ENCODE measurements at regions not wholly inside any gene's neighbourhood (a gene's known extent, or its start where the extent isn't known, plus 50 kb on each side); places are given as distances from the start of the nearest gene placed in this dataset.
"Not testable (repeated sequence)": the region's sequence is repeated elsewhere in the genome, so short reads cannot be mapped to it uniquely, and the experiment has no call there.

- no peak overlapping the region for H2BK5ac ChIP-seq (ENCODE audit: low read length)
- no peaks in the 10 kb centered on the region for H3K79me2 ChIP-seq (ENCODE audit: control insufficient read depth, insufficient read depth, low read length)
- no peak overlapping the region for H2BK120ac ChIP-seq (ENCODE audit: low read depth, low read length)
- H3K4me2 ChIP-seq (ENCODE audit: low read length): no peak overlapping the region
- no peak overlapping the region for H3K9ac ChIP-seq (ENCODE audit: low read length)
- H3K27ac ChIP-seq (ENCODE audit: low read depth, low read length): no peak overlapping the region
- H3K18ac ChIP-seq (ENCODE audit: low read length): no peak overlapping the region
- DNase-seq: no peak
- no peaks in the 10 kb centered on the region for H3K4me1 ChIP-seq (ENCODE audit: control insufficient read depth, low read depth, low read length)
- no peak overlapping the region for H4K8ac ChIP-seq (ENCODE audit: low read depth, low read length)
- WGBS (ENCODE audit: extremely low coverage, insufficient coverage, low lambda C conversion rate): no CpG with 5 or more reads among the region's 4 CpGs
- H3K4ac ChIP-seq (ENCODE audit: low read depth, low read length): no peak overlapping the region
- H3K79me1 ChIP-seq (ENCODE audit: low read length): no peaks in the 10 kb centered on the region
- H3K56ac ChIP-seq (ENCODE audit: low read length): no peak overlapping the region
- no peaks in the 10 kb centered on the region for H3K36me3 ChIP-seq (ENCODE audit: control insufficient read depth, insufficient read depth, low read length)
- no peak overlapping the region for H2AK5ac ChIP-seq (ENCODE audit: low read length)
- no peak overlapping the region for H3K23ac ChIP-seq (ENCODE audit: low read length)
- H3K4me3 ChIP-seq (ENCODE audit: low read length): no peak overlapping the region
- no peak overlapping the region for H4K5ac ChIP-seq (ENCODE audit: low read length)
- no peak overlapping the region for H2BK15ac ChIP-seq (replicated peaks; ENCODE audit: low read depth)
- H3K27me3 ChIP-seq (ENCODE audit: insufficient read depth, low read length, poor library complexity): no peaks in the 10 kb centered on the region
Measured at GRCh38 chr18:14936313-14936712, 188.3 kb downstream of the ANKRD30B start.

- H2BK15ac ChIP-seq (replicated peaks; ENCODE audit: low read depth): no peak overlapping the region
- no peaks in the 10 kb centered on the region for H3K36me3 ChIP-seq (ENCODE audit: control insufficient read depth, insufficient read depth, low read length)
- H3K9ac ChIP-seq (ENCODE audit: low read length): no peak overlapping the region
- no CpG with 5 or more reads among the region's 9 CpGs for WGBS (ENCODE audit: extremely low coverage, insufficient coverage, low lambda C conversion rate)
- DNase-seq: no peak
- H3K23ac ChIP-seq (ENCODE audit: low read length): no peak overlapping the region
- no peak overlapping the region for H3K27ac ChIP-seq (ENCODE audit: low read depth, low read length)
- H3K18ac ChIP-seq (ENCODE audit: low read length): no peak overlapping the region
- no peak overlapping the region for H3K56ac ChIP-seq (ENCODE audit: low read length)
- H3K79me1 ChIP-seq (ENCODE audit: low read length): no peaks in the 10 kb centered on the region
- no peaks in the 10 kb centered on the region for H3K27me3 ChIP-seq (ENCODE audit: insufficient read depth, low read length, poor library complexity)
- H3K4me3 ChIP-seq (ENCODE audit: low read length): no peak overlapping the region
- H3K4me2 ChIP-seq (ENCODE audit: low read length): no peak overlapping the region
- no peaks in the 10 kb centered on the region for H3K4me1 ChIP-seq (ENCODE audit: control insufficient read depth, low read depth, low read length)
- H4K5ac ChIP-seq (ENCODE audit: low read length): no peak overlapping the region
- H2BK120ac ChIP-seq (ENCODE audit: low read depth, low read length): no peak overlapping the region
- no peak overlapping the region for H3K4ac ChIP-seq (ENCODE audit: low read depth, low read length)
- no peak overlapping the region for H4K8ac ChIP-seq (ENCODE audit: low read depth, low read length)
- H3K79me2 ChIP-seq (ENCODE audit: control insufficient read depth, insufficient read depth, low read length): no peaks in the 10 kb centered on the region
- H2AK5ac ChIP-seq (ENCODE audit: low read length): no peak overlapping the region
- no peak overlapping the region for H2BK5ac ChIP-seq (ENCODE audit: low read length)
Measured at GRCh38 chr18:14937271-14937670, 189.3 kb downstream of the ANKRD30B start.

GRCh38 chr18:14939141-14939540, 191.2 kb downstream of the ANKRD30B start:
- no peak overlapping the region for H2BK15ac ChIP-seq (replicated peaks; ENCODE audit: low read depth)
- H3K27ac ChIP-seq (ENCODE audit: low read depth, low read length): no peak overlapping the region
- H2AK5ac ChIP-seq (ENCODE audit: low read length): no peak overlapping the region
- no peaks in the 10 kb centered on the region for H3K27me3 ChIP-seq (ENCODE audit: insufficient read depth, low read length, poor library complexity)
- no peak overlapping the region for H3K23ac ChIP-seq (ENCODE audit: low read length)
- no peak overlapping the region for H3K9ac ChIP-seq (ENCODE audit: low read length)
- H3K79me2 ChIP-seq (ENCODE audit: control insufficient read depth, insufficient read depth, low read length): no peaks in the 10 kb centered on the region
- H3K79me1 ChIP-seq (ENCODE audit: low read length): no peaks in the 10 kb centered on the region
- no peak overlapping the region for H3K4me2 ChIP-seq (ENCODE audit: low read length)
- H3K36me3 ChIP-seq (ENCODE audit: control insufficient read depth, insufficient read depth, low read length): no peaks in the 10 kb centered on the region
- H3K4me1 ChIP-seq (ENCODE audit: control insufficient read depth, low read depth, low read length): no peaks in the 10 kb centered on the region
- no peak overlapping the region for H2BK120ac ChIP-seq (ENCODE audit: low read depth, low read length)
- H4K5ac ChIP-seq (ENCODE audit: low read length): no peak overlapping the region
- no peak overlapping the region for H4K8ac ChIP-seq (ENCODE audit: low read depth, low read length)
- no peak overlapping the region for H3K18ac ChIP-seq (ENCODE audit: low read length)
- no peak overlapping the region for H2BK5ac ChIP-seq (ENCODE audit: low read length)
- no peak overlapping the region for H3K4me3 ChIP-seq (ENCODE audit: low read length)
- H3K4ac ChIP-seq (ENCODE audit: low read depth, low read length): no peak overlapping the region
- DNase-seq: no peak
- H3K56ac ChIP-seq (ENCODE audit: low read length): no peak overlapping the region

GRCh38 chr18:14940106-14940505, 192.1 kb downstream of the ANKRD30B start:
- H3K9ac ChIP-seq (ENCODE audit: low read length); H3K4me3 ChIP-seq (ENCODE audit: low read length); H2AK5ac ChIP-seq (ENCODE audit: low read length); H3K4me1 ChIP-seq (ENCODE audit: control insufficient read depth, low read depth, low read length); H3K23ac ChIP-seq (ENCODE audit: low read length); H3K36me3 ChIP-seq (ENCODE audit: control insufficient read depth, insufficient read depth, low read length); H3K56ac ChIP-seq (ENCODE audit: low read length); H3K27ac ChIP-seq (ENCODE audit: low read depth, low read length); H4K8ac ChIP-seq (ENCODE audit: low read depth, low read length); H3K79me1 ChIP-seq (ENCODE audit: low read length); H3K4me2 ChIP-seq (ENCODE audit: low read length); H3K18ac ChIP-seq (ENCODE audit: low read length); H4K5ac ChIP-seq (ENCODE audit: low read length); H2BK120ac ChIP-seq (ENCODE audit: low read depth, low read length); H2BK15ac ChIP-seq (replicated peaks; ENCODE audit: low read depth); DNase-seq; H3K4ac ChIP-seq (ENCODE audit: low read depth, low read length); H3K27me3 ChIP-seq (ENCODE audit: insufficient read depth, low read length, poor library complexity); H2BK5ac ChIP-seq (ENCODE audit: low read length); H3K79me2 ChIP-seq (ENCODE audit: control insufficient read depth, insufficient read depth, low read length): not testable (repeated sequence)
- no CpG with 5 or more reads among the region's 6 CpGs for WGBS (ENCODE audit: extremely low coverage, insufficient coverage, low lambda C conversion rate)

- no peak for DNase-seq
- no peak overlapping the region for H3K23ac ChIP-seq (ENCODE audit: low read length)
- no peak overlapping the region for H3K4me3 ChIP-seq (ENCODE audit: low read length)
- no peak overlapping the region for H3K9ac ChIP-seq (ENCODE audit: low read length)
- H3K56ac ChIP-seq (ENCODE audit: low read length): no peak overlapping the region
- no peak overlapping the region for H4K5ac ChIP-seq (ENCODE audit: low read length)
- H3K4me1 ChIP-seq (ENCODE audit: control insufficient read depth, low read depth, low read length): no peaks in the 10 kb centered on the region
- H3K18ac ChIP-seq (ENCODE audit: low read length): no peak overlapping the region
- no peak overlapping the region for H2AK5ac ChIP-seq (ENCODE audit: low read length)
- no peak overlapping the region for H3K4me2 ChIP-seq (ENCODE audit: low read length)
- no peak overlapping the region for H3K27ac ChIP-seq (ENCODE audit: low read depth, low read length)
- no peaks in the 10 kb centered on the region for H3K36me3 ChIP-seq (ENCODE audit: control insufficient read depth, insufficient read depth, low read length)
- no peaks in the 10 kb centered on the region for H3K79me2 ChIP-seq (ENCODE audit: control insufficient read depth, insufficient read depth, low read length)
- H3K4ac ChIP-seq (ENCODE audit: low read depth, low read length): no peak overlapping the region
- no peaks in the 10 kb centered on the region for H3K27me3 ChIP-seq (ENCODE audit: insufficient read depth, low read length, poor library complexity)
- no peak overlapping the region for H4K8ac ChIP-seq (ENCODE audit: low read depth, low read length)
- H2BK5ac ChIP-seq (ENCODE audit: low read length): no peak overlapping the region
- no peaks in the 10 kb centered on the region for H3K79me1 ChIP-seq (ENCODE audit: low read length)
- no peak overlapping the region for H2BK15ac ChIP-seq (replicated peaks; ENCODE audit: low read depth)
- WGBS (ENCODE audit: extremely low coverage, insufficient coverage, low lambda C conversion rate): no CpG with 5 or more reads among the region's 2 CpGs
- H2BK120ac ChIP-seq (ENCODE audit: low read depth, low read length): no peak overlapping the region
Measured at GRCh38 chr18:14940735-14941134, 192.8 kb downstream of the ANKRD30B start.

- Histone ChIP-seq H3K36me3 (ENCODE audit: control insufficient read depth, insufficient read depth, low read length) (no peaks in the 10 kb centered on the region), H2BK15ac (replicated peaks; ENCODE audit: low read depth) (no peak overlapping the region), H3K4me2 (ENCODE audit: low read length) (no peak overlapping the region), H4K5ac (ENCODE audit: low read length) (no peak overlapping the region), H3K4ac (ENCODE audit: low read depth, low read length) (no peak overlapping the region), H4K8ac (ENCODE audit: low read depth, low read length) (no peak overlapping the region), H2AK5ac (ENCODE audit: low read length) (no peak overlapping the region), H3K79me1 (ENCODE audit: low read length) (no peaks in the 10 kb centered on the region), H3K56ac (ENCODE audit: low read length) (no peak overlapping the region), H3K18ac (ENCODE audit: low read length) (no peak overlapping the region), H3K79me2 (ENCODE audit: control insufficient read depth, insufficient read depth, low read length) (no peaks in the 10 kb centered on the region), H2BK120ac (ENCODE audit: low read depth, low read length) (no peak overlapping the region), H3K23ac (ENCODE audit: low read length) (no peak overlapping the region), H3K4me1 (ENCODE audit: control insufficient read depth, low read depth, low read length) (no peaks in the 10 kb centered on the region), H3K27me3 (ENCODE audit: insufficient read depth, low read length, poor library complexity) (no peaks in the 10 kb centered on the region), H2BK5ac (ENCODE audit: low read length) (no peak overlapping the region), H3K4me3 (ENCODE audit: low read length) (no peak overlapping the region), H3K9ac (ENCODE audit: low read length) (no peak overlapping the region), H3K27ac (ENCODE audit: low read depth, low read length) (no peak overlapping the region)
- WGBS (ENCODE audit: extremely low coverage, insufficient coverage, low lambda C conversion rate): no CpG with 5 or more reads among the region's 5 CpGs
- DNase-seq: no peak
Measured at GRCh38 chr18:14941256-14941655, 193.3 kb downstream of the ANKRD30B start.

Measured in mesendoderm (in vitro differentiated cells).